ENCODE measurements at regions not wholly inside any gene's neighbourhood (a gene's known extent, or its start where the extent isn't known, plus 50 kb on each side); places are given as distances from the start of the nearest gene placed in this dataset.
"Not testable (repeated sequence)": the region's sequence is repeated elsewhere in the genome, so short reads cannot be mapped to it uniquely, and the experiment has no call there.

DNA sequence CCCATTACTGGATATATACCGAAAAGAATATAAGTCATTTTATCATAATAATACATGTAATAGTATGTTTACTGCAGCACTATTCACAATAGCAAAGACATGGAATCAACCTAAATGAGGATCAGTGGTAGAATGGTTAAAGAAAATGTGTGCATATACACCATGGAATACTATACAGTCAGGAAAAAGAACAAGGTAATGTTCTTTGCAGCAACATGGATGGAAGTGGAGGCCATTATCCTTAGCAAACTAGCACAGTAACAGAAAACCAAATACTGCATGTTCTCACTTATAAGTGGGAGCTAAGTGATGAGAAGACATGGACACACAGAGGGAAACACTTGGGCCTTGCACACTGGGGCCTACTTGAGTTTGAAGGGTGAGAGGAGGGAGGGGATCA lies 207.4 kb upstream of the APOOL start:
- H3K4me3 ChIP-seq = no peak overlapping the region
- H3K27me3 ChIP-seq = no peaks in the 10 kb centered on the region
- no peaks in the 10 kb centered on the region for H3K36me3 ChIP-seq (replicated peaks in 1 of 2)
- H3K4me1 ChIP-seq (replicated peaks in 1 of 2) = no peaks in the 10 kb centered on the region
- no peaks in the 10 kb centered on the region for H3K9me3 ChIP-seq (replicated peaks in 1 of 3)
- H3K27ac ChIP-seq = no peak overlapping the region
- TF ChIP-seq CTCF (IDR thresholded peaks at IDR 0.05) (no peak), POLR2A (IDR thresholded peaks at IDR 0.05) (no peak)
- no peak for DNase-seq
- intact Hi-C loops (cut with DNase I) = no loop called here
- WGBS, 4 donors = 91 to 98% (median 93%) methylated on average over 1 of the region's 1 CpG

DNA sequence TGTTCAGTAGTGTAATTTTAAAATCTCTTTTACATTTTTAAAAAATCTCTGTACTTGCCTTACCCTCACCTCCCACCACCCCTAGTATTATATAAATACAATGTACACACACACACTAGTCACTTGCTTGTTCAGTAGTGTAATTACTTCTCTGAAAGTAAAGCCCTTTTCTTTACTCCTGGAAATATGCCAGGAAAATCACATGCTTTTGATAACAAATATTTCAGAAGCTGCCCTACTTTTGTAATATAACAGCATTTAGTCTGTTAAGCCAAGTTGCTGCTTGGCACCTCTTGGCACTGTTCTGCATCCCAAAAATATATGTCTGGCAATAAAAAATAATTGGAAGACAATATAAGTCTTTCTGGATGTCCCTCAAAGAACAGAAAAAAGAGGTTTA lies 172.8 kb upstream of the APOOL start:
- Histone ChIP-seq H3K4me3 (no peak overlapping the region), H3K9me3 (replicated peaks in 1 of 3) (no peaks in the 10 kb centered on the region), H3K36me3 (replicated peaks in 1 of 2) (no peaks in the 10 kb centered on the region), H3K4me1 (replicated peaks in 1 of 2) (no peaks in the 10 kb centered on the region), H3K27me3 (no peaks in the 10 kb centered on the region), H3K27ac (no peak overlapping the region)
- no peak for TF ChIP-seq CTCF (IDR thresholded peaks at IDR 0.05)
- TF ChIP-seq POLR2A (IDR thresholded peaks at IDR 0.05) = no peak
- DNase-seq = no peak
- intact Hi-C loops (cut with DNase I) = no loop called here

GRCh38 chrX:84846541-84846940 lies 157.1 kb upstream of the APOOL start:
- H3K36me3 ChIP-seq (replicated peaks in 1 of 2); intact Hi-C loops (cut with DNase I); H3K27ac ChIP-seq; H3K9me3 ChIP-seq (replicated peaks in 1 of 3); DNase-seq; H3K4me3 ChIP-seq; H3K4me1 ChIP-seq (replicated peaks in 1 of 2); H3K27me3 ChIP-seq: not testable (repeated sequence)
- WGBS, 4 donors = 68 to 84% (median 76%) methylated on average over 1 of the region's 1 CpG

DNA sequence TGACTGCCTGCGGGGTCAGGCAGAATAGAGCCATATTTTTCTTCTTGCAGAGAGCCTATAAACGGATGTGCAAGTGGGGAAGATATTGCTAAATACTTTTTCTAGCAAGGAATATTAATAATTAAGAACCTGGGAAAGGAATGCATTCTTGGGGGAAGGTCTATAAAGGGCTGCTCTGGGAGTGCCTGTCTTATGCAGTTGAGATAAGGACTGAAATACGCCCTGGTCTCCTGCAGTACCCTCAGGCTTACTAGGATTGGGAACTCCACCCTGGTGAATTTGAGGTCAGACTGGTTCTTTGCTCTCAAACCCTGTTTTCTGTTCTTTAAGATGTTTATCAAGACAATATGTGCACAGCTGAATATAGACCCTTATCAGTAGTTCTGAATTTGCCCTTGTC lies 152.5 kb upstream of the APOOL start:
- H3K27me3 ChIP-seq; intact Hi-C loops (cut with DNase I); H3K4me3 ChIP-seq; H3K9me3 ChIP-seq (replicated peaks in 1 of 3); H3K36me3 ChIP-seq (replicated peaks in 1 of 2); H3K27ac ChIP-seq; H3K4me1 ChIP-seq (replicated peaks in 1 of 2); DNase-seq: not testable (repeated sequence)
- WGBS, 4 donors = 72 to 79% (median 77%) methylated on average over 3 of the region's 3 CpGs

GRCh38 chrX:84856791-84857190 lies 146.9 kb upstream of the APOOL start:
- 92% methylated on average over 16 to 20 of the region's 20 CpGs; no CpG with 5 or more reads in 2 of the 4 donors for WGBS, 4 donors
- H3K4me1 ChIP-seq (replicated peaks in 1 of 2); intact Hi-C loops (cut with DNase I); H3K4me3 ChIP-seq; H3K9me3 ChIP-seq (replicated peaks in 1 of 3); H3K27me3 ChIP-seq; H3K27ac ChIP-seq; DNase-seq; H3K36me3 ChIP-seq (replicated peaks in 1 of 2): not testable (repeated sequence)

DNA sequence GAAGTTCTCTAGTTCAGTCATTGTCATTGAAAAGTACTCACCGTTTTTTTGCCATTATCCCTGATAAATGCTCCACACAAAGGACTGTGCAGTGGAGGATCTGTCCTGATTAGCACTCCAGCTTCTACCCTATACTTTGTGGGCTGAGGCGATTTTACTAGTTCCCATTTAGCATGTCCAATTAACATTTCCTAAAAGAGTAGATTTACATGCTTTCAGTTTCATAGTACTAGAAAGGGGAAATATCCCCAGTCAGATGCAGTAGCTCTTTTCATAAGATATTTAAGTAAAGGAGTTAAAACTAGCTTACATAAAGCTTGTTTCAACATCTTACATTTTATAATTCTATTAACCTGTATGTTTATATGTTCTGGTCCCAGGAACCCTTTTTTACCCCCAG lies 144.9 kb upstream of the APOOL start:
- H3K4me1 ChIP-seq (replicated peaks in 1 of 2); H3K9me3 ChIP-seq (replicated peaks in 1 of 3); H3K4me3 ChIP-seq; H3K27ac ChIP-seq; H3K36me3 ChIP-seq (replicated peaks in 1 of 2); intact Hi-C loops (cut with DNase I); DNase-seq; H3K27me3 ChIP-seq: not testable (repeated sequence)
- 33 to 50% (median 50%) methylated on average over 1 of the region's 2 CpGs; no CpG with 5 or more reads in 1 of the 4 donors for WGBS, 4 donors

Measured in adrenal gland (tissue), 9 donors.